Type B pancreatic cell (in vitro differentiated cells): ENCODE measurements at regions not wholly inside any gene's neighbourhood (a gene's known extent, or its start where the extent isn't known, plus 50 kb on each side); places are given as distances from the start of the nearest gene placed in this dataset.

Experiments
- DNase-seq: peaks from one replicate; pipeline ENCODE4 v3.0.0; 2021; ENCODE audit warnings: mixed read lengths; ENCODE audit not compliant: unreplicated experiment; ENCODE audit errors: extremely low spot score
- H3K27ac Mint-ChIP-seq: 2 replicates; pipeline ENCODE4 v1.8.0; 2021; ENCODE audit warnings: mild to moderate bottlenecking, mixed read lengths
- H3K27me3 Mint-ChIP-seq: 2 replicates; pipeline ENCODE4 v1.8.0; 2021; ENCODE audit warnings: mixed read lengths
- H3K36me3 Mint-ChIP-seq: 2 replicates; pipeline ENCODE4 v1.8.0; 2021; ENCODE audit warnings: mixed read lengths
- H3K4me1 Mint-ChIP-seq: one replicate; pipeline ENCODE4 v1.8.0; 2021; ENCODE audit warnings: mixed read lengths; ENCODE audit not compliant: unreplicated experiment
- H3K4me3 Mint-ChIP-seq: 2 replicates; pipeline ENCODE4 v1.8.0; 2021; ENCODE audit warnings: mild to moderate bottlenecking, mixed read lengths
- H3K9me3 Mint-ChIP-seq: 2 replicates; pipeline ENCODE4 v1.8.0; 2021; ENCODE audit warnings: mixed read lengths
- TF ChIP-seq, protein P1 (sequence below): fragments of 200-600 bp; sonication (generic); conservative IDR thresholded peaks from 2 replicates; pipeline ENCODE4 v1.5.0; 2021; ENCODE audit warnings: antibody characterized with exemption, mild to moderate bottlenecking

GRCh38 chr6:12606616-12607015 lies 110.0 kb upstream of the PHACTR1 start:
- Mint-ChIP-seq H3K36me3 (no peaks in the 10 kb centered on the region), H3K27ac (no peak overlapping the region), H3K27me3 (no peaks in the 10 kb centered on the region), H3K9me3 (no peaks in the 10 kb centered on the region), H3K4me3 (no peak overlapping the region), H3K4me1 (peaks cover 19% of the 10 kb centered on the region)
- no peak for DNase-seq
- TF ChIP-seq, protein P1, sequence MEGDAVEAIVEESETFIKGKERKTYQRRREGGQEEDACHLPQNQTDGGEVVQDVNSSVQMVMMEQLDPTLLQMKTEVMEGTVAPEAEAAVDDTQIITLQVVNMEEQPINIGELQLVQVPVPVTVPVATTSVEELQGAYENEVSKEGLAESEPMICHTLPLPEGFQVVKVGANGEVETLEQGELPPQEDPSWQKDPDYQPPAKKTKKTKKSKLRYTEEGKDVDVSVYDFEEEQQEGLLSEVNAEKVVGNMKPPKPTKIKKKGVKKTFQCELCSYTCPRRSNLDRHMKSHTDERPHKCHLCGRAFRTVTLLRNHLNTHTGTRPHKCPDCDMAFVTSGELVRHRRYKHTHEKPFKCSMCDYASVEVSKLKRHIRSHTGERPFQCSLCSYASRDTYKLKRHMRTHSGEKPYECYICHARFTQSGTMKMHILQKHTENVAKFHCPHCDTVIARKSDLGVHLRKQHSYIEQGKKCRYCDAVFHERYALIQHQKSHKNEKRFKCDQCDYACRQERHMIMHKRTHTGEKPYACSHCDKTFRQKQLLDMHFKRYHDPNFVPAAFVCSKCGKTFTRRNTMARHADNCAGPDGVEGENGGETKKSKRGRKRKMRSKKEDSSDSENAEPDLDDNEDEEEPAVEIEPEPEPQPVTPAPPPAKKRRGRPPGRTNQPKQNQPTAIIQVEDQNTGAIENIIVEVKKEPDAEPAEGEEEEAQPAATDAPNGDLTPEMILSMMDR, result no peak

DNA sequence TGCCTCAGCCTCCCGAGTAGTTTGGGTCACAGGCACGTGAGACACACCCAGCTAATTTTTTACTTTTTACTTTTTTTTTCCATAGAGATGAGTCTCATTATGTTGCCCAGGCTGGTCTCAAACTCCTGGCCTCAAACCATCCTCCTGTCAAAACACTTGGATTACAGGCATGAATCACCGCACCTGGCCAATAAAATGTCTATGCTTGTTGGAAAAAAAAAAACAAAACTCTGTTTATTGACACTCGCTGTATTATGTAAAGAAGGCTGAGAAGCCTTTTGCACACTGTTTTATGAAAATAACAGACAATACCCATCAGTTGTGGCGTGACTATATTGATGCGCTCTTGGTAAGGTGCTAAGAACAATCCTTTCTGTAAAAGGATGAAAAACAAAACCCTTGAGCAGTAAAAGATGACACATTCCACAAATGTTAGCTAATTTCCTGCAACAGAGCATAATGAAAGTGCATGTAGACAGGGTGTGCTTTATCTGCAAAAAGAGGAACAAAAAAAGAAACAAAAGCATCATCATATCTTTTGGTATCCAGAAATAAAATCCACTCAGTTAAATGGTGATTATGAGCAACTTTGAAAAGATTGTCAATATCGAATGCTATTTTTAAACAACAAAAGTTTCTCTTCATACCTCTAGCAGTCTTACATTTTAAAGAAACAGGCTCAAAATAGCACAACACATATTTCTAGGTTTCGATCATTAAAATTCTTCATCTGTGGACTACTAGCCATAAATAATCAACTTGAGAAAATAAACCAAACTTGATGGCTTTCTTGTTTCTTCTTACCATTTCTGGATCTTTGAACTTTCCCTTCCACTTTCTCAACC lies 108.3 kb upstream of the PHACTR1 start:
- DNase-seq, result no peak
- no peaks in the 10 kb centered on the region for H3K27me3 Mint-ChIP-seq
- TF ChIP-seq, protein P1, result no peak
- H3K4me3 Mint-ChIP-seq, result no peak overlapping the region
- H3K27ac Mint-ChIP-seq, result peak overlapping the region; percentile 2
- no peaks in the 10 kb centered on the region for H3K9me3 Mint-ChIP-seq
- H3K4me1 Mint-ChIP-seq, result peaks cover 4% of the 10 kb centered on the region
- H3K36me3 Mint-ChIP-seq, result no peaks in the 10 kb centered on the region

DNA sequence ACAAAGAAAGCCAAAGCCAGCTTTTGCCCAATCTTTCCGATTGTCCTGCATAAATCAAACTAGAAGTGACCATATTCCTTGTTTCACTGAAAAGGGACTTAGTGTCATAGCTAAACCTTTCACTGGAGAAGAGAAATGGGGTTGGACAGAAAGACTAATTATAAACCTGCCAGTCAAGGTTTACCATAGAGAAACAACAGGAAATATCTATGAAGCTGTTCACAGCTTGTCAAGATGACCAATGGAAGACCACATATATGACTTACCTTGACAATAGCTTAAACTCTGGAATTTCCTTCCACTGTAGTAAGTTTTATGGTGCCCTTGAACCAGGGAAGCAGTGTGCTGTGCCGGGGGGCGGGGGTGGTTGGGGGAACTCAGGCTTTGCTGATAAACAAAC lies 107.7 kb upstream of the PHACTR1 start:
- no peaks in the 10 kb centered on the region for H3K4me1 Mint-ChIP-seq
- TF ChIP-seq, protein P1, result no peak
- peak overlapping the region; percentile 2 for H3K27ac Mint-ChIP-seq
- no peak for DNase-seq
- no peak overlapping the region for H3K4me3 Mint-ChIP-seq
- H3K36me3 Mint-ChIP-seq, result no peaks in the 10 kb centered on the region
- no peaks in the 10 kb centered on the region for H3K27me3 Mint-ChIP-seq
- H3K9me3 Mint-ChIP-seq, result no peaks in the 10 kb centered on the region

- Mint-ChIP-seq H3K4me1 (no peaks in the 10 kb centered on the region), H3K27ac (no peak overlapping the region)
These were observed 106.8 kb upstream of the PHACTR1 start for GRCh38 chr6:12609751-12610150.

DNA sequence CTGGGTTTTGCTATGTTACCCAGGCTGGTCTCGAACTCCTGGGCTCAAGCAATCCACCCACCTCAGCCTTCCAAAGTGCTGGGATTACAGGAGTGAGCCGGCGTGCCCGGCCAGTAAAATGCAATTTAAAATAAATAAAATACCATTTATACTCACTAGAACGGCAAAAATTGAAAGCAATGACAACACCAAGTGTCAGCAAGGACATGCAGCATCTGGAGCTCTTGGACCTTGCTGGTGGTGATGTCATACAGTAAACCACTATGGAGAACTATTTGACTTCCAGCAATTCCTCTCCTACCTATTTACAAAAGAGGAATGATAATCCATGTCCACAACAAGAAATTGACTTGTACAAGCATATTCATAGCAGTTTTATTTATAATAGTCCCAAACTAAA lies 105.7 kb upstream of the PHACTR1 start:
- Mint-ChIP-seq H3K27me3 (no peaks in the 10 kb centered on the region), H3K4me1 (no peaks in the 10 kb centered on the region), H3K36me3 (no peaks in the 10 kb centered on the region), H3K9me3 (no peaks in the 10 kb centered on the region), H3K27ac (no peak overlapping the region), H3K4me3 (no peak overlapping the region)
- no peak for DNase-seq
- TF ChIP-seq, protein P1, result no peak

More at GRCh38 chr6:12609751-12610150, 106.8 kb upstream of the PHACTR1 start:
- TF ChIP-seq, protein P1, result no peak
- Mint-ChIP-seq H3K27me3 (no peaks in the 10 kb centered on the region), H3K4me3 (no peak overlapping the region), H3K9me3 (no peaks in the 10 kb centered on the region), H3K36me3 (no peaks in the 10 kb centered on the region)
- DNase-seq, result no peak
